HG02870 (cell line): ENCODE measurements at regions not wholly inside any gene's neighbourhood (a gene's known extent, or its start where the extent isn't known, plus 50 kb on each side); places are given as distances from the start of the nearest gene placed in this dataset.

Source experiments
- ATAC-seq: cut with Tn5 transposase; IDR thresholded peaks from one replicate; pipeline ENCODE4 v1.9.1; 2021; ENCODE audit warnings: mild to moderate bottlenecking, moderate library complexity; ENCODE audit not compliant: unreplicated experiment

GRCh38 chr7:142418326-142418725 lies 160.5 kb upstream of the PRSS58 start:
- ATAC-seq: no peak

DNA sequence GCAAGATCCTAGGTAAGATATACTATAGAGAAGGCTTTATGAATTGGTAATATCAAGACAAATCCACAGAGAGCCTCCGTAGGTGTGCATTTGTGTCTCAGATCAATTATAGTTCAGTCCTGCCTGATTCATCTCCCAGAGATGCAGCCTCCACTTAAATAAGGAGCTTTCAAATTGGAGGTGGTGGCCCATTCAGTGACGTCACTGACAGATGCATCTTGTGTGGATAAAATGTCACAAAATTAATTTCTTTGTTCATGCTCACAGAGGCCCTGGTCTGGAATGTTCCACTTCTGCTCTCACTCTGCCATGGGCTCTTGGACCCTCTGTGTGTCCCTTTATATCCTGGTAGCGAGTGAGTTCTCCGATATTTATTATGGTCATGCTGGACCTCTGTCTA lies 157.1 kb upstream of the PRSS58 start:
- ATAC-seq: no peak

GRCh38 chr7:142414135-142414534 lies 156.3 kb upstream of the PRSS58 start:
- no peak for ATAC-seq

DNA sequence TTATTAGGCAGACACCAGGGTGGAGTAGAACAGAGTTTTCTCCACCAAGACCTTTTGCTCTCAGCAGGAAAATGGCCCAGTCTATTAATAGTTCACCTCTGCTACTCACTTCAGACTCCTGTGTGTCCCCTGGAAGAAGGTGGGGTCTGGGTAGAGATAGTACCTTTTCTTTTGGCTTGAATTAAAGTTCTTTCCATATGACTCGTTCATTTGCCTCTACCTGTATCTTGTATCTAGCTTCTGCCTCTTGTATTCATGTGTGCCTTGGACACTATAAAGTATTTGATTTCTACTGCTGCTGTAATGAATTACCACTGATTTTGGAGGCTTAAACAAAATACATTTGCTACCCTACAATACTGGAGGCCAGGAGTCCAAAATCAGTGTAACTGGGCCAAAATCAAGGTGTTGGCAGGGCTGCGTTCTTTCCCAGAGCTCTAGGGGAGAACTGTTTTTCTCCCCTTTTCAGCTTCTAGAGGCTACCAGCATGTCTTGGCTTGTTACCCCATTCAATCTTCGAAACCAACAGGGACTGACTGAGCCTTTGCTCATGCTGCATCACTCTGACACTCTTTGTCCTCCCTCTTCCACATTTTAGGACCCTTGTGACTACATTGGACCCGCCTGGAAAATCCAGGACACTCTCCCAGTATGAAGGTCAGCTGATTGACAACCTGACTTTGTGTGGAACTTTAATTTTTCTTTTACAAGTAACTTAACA lies 155.6 kb upstream of the PRSS58 start:
- ATAC-seq: no peak

DNA sequence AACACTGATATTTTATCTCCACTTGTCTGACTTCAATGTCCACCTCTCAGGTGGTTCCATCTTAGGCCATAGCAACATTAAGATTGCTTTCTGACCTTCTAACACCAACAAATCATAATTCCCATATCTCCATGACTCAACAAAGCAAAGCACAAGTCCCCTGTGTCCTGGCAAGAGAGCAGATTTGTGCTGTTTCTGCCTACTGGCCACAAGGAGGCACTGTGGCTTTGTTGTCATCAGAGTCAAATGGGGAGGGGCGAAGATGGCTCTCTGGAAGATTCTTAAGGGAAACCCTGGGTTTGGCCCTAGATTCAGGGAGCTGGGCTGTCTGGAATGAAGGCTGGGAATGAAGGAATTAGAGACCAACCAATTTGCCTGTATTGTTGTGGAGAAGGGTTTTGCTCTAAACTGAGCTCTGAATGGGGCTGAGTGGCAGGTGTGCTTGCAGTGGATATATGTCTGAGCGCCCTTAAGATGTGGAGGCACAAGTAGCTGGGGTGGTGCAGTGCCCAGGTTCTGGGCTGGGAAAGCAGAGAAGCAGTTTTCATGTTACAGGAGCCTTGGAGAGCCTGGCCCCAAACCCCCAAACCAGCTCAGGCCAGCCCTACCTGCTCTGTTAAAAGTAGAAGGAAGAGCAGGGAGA lies 154.8 kb upstream of the PRSS58 start:
- peak; percentile 91 for ATAC-seq

GRCh38 chr7:142409471-142409870 lies 151.6 kb upstream of the PRSS58 start:
- ATAC-seq: no peak

GRCh38 chr7:142408794-142409193 lies 150.9 kb upstream of the PRSS58 start:
- no peak for ATAC-seq

GRCh38 chr7:142407939-142408570 lies 150.2 kb upstream of the PRSS58 start:
- ATAC-seq: no peak

DNA sequence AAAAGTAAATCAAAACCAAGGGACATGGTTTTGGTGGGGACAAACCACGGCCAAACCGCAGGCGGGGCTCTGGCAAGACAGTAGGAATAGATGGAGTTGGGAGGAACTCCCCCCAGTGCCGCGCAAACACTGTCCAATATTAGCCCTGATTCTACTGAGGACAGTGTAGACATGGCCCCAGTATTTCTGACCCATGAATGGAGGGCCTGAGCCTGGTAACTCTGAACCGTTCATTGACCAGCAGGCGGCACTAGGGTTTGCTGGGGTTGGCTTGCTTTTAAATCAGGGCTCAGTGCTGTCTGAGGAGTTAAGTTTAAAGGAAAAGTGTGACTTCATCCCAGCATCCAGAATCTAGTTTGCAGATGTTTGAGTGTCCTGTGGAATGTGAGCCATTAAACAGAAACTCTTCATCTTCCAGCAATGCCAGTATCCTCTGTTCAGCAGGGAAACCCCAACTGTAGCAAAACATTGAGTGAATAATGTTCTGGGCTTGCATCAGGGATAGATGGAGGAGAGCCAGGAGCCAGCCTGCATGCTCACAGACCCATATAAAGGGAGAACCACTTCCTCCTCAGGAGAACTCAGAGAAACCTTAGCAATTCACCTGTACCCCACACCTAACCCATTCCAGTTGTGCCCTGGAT lies 147.4 kb upstream of the PRSS58 start:
- ATAC-seq: no peak

- ATAC-seq: no peak
These were observed 144.1 kb upstream of the PRSS58 start for GRCh38 chr7:142401951-142402350.

GRCh38 chr7:142400042-142400533 lies 142.2 kb upstream of the PRSS58 start:
- ATAC-seq: no peak

DNA sequence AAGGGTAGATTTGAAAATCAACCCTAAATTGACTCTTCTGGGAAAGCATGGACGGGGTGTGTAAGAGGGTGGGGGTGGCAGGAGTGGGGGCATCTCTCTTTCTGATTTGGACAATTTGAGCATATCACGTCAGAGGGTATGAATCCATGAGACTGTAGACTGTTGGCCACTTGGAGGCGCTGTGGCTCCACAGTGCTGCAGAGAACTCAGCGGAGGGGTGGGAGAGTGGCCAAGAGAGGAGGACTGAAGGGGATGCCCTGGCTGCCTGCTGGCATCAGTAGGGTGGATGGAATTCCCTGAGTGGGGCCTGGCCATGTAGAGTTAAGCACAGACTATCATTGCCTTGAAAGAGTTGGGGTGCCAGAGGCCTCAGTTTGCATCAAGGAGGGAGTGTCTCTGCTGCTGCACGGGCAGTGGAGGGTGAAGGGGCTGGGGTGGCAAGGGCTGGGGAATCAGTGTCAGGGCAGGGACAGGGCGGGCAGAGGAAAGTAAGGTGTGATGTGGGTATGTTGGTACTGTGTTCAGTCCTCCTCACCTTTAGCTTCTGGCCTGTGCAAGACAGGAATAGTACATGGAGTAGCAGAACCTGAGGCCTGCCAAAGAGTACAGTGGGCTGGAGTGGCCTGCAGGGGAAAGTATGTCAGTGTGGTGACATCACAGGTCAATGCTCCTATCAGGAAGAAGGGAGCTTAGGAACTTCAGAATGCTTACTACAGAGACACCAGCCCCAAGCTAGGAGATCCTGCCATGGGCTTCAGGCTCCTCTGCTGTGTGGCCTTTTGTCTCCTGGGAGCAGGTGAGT lies 133.5 kb upstream of the PRSS58 start:
- no peak for ATAC-seq

- ATAC-seq: no peak
These were observed 131.7 kb upstream of the PRSS58 start for GRCh38 chr7:142389544-142389943.

DNA sequence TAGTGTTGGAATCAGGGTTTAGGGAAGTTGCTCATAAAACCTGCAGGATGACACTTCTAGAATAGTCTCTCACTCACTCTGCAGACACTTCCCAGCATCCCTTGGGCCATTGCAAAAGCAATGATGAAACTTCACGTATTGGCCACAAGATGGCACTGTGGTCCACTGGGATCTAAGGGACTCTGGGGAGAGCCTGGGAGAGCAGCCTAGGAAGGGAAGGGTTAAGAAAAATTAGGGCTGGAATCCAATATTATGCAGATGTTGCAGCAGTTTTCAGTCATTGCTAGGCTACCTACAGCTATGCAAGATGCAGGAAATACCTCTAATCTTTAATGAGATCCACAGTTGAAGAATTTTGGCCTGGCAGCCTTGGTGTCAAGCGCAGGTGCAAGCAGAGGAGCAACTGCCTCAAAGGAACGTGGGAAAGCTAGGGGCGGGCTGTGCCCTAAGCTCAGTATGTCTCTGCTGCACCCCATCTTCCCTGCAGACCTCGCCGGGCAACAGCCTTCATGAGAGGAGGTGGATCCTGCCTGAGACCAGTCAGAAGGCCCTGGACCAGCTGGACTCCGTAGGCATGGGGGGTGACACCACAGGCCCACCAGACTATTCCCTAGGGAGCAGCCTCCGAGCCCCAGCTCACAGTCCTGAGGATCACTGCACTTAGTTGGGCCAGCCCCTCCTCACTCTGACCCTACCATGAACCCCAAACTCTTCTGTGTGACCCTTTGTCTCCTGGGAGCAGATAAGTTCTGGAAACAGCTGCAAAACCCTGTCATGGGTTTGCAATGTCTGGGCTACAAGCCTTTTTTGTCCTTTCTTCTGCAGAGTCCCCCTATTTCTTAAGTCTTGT lies 127.9 kb upstream of the PRSS58 start:
- ATAC-seq: peak; percentile 64

- peak; percentile 49 for ATAC-seq
These were observed 126.7 kb upstream of the PRSS58 start for GRCh38 chr7:142384493-142384922.

GRCh38 chr7:142383841-142384492 lies 126.1 kb upstream of the PRSS58 start:
- ATAC-seq: peak; percentile 33

- ATAC-seq: no peak
These were observed 124.0 kb upstream of the PRSS58 start for GRCh38 chr7:142381727-142382390.

DNA sequence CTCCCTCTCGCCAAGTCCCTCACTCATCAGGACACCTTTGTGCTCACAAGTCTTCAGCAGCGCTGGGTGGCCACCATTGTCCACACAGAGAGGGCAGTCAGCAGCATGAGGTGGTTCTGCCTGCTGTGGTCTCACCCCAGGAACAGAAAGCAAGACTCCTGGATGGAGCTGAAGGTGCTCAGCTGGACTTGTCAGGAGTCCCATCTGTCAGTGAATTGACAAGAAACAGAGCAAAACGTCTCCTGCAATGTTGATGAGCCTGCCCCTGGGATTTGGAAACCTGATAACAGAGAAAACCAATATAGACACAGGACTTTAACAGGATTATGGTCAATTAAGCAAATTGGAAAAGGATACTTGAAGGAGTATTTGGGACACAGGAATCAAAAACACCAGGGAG lies 122.2 kb upstream of the PRSS58 start:
- ATAC-seq: no peak
